ENCODE measurements at regions not wholly inside any gene's neighbourhood (a gene's known extent, or its start where the extent isn't known, plus 50 kb on each side); places are given as distances from the start of the nearest gene placed in this dataset.
A peak's percentile ranks its signal among the peaks of the same experiment; 100 is the strongest.

DNA sequence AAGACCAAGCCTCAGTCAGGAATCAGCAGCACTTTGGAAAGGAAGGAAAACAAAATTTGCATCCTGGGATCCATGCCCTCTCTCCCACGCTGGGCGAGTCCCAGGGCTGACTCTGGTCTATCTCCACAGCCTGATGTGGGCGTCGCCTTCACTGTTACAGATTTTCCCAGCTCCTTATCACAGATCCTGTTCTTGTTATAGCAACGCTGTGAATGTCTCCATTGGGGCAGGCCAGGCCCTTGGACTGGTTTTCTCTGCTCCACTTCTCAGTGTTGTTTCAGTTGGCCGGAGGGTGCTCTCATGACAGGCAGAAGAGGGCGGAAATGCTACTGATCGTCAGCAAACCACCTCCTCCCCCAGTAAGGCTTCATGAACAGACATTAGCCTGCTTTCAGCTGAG is 127.9 kb upstream of the CDH11 start (continued):
- TF ChIP-seq, protein P1, sequence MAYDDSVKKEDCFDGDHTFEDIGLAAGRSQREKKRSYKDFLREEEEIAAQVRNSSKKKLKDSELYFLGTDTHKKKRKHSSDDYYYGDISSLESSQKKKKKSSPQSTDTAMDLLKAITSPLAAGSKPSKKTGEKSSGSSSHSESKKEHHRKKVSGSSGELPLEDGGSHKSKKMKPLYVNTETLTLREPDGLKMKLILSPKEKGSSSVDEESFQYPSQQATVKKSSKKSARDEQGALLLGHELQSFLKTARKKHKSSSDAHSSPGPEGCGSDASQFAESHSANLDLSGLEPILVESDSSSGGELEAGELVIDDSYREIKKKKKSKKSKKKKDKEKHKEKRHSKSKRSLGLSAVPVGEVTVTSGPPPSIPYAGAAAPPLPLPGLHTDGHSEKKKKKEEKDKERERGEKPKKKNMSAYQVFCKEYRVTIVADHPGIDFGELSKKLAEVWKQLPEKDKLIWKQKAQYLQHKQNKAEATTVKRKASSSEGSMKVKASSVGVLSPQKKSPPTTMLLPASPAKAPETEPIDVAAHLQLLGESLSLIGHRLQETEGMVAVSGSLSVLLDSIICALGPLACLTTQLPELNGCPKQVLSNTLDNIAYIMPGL (CRISPR knock-in tag; IDR thresholded peaks at IDR 0.05), result no peak
- TF ChIP-seq, protein P2, sequence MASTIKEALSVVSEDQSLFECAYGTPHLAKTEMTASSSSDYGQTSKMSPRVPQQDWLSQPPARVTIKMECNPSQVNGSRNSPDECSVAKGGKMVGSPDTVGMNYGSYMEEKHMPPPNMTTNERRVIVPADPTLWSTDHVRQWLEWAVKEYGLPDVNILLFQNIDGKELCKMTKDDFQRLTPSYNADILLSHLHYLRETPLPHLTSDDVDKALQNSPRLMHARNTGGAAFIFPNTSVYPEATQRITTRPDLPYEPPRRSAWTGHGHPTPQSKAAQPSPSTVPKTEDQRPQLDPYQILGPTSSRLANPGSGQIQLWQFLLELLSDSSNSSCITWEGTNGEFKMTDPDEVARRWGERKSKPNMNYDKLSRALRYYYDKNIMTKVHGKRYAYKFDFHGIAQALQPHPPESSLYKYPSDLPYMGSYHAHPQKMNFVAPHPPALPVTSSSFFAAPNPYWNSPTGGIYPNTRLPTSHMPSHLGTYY (CRISPR knock-in tag; IDR thresholded peaks at IDR 0.05), result no peak
- TF ChIP-seq ZNF416 (CRISPR knock-in tag; IDR thresholded peaks at IDR 0.05) (no peak), ZNF138 (CRISPR knock-in tag; conservative IDR thresholded peaks at IDR 0.05) (no peak)

DNA sequence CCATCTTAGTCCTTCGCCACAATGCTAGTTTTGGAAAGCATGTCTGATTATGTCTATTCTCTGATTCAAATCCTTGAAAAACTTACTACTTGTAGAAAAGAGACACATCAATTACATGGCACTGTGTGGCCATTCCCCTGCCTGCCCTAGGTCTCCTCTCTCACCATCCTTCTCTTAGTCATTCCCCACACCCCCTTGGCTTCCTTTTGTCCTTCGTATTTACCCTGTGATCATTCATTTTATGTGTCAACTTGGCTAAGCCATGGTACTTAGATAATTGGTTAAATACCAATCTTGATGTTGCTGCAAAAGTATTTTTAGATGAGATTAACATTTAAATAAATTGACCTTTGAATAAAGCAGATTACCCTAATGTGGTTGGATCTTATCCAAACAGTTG is 122.9 kb upstream of the CDH11 start:
- Mint-ChIP-seq H3K36me3 (peaks cover 7% of the 10 kb centered on the region), H3K4me1 (peaks cover 39% of the 10 kb centered on the region), H3K27ac (no peak overlapping the region), H3K9me3 (peaks cover 12% of the 10 kb centered on the region), H3K27me3 (ENCODE audit: low read depth) (peaks cover 4% of the 10 kb centered on the region; the same call in 1 of the 2 replicates), H3K4me3 (no peak overlapping the region)
- no peak for TF ChIP-seq PRRX2 (CRISPR knock-in tag; IDR thresholded peaks at IDR 0.05)
- no peak for TF ChIP-seq NFATC4 (CRISPR knock-in tag; IDR thresholded peaks at IDR 0.05)
- TF ChIP-seq, protein P3, sequence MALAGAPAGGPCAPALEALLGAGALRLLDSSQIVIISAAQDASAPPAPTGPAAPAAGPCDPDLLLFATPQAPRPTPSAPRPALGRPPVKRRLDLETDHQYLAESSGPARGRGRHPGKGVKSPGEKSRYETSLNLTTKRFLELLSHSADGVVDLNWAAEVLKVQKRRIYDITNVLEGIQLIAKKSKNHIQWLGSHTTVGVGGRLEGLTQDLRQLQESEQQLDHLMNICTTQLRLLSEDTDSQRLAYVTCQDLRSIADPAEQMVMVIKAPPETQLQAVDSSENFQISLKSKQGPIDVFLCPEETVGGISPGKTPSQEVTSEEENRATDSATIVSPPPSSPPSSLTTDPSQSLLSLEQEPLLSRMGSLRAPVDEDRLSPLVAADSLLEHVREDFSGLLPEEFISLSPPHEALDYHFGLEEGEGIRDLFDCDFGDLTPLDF (CRISPR knock-in tag; IDR thresholded peaks at IDR 0.05), result no peak
- TF ChIP-seq, protein P4, sequence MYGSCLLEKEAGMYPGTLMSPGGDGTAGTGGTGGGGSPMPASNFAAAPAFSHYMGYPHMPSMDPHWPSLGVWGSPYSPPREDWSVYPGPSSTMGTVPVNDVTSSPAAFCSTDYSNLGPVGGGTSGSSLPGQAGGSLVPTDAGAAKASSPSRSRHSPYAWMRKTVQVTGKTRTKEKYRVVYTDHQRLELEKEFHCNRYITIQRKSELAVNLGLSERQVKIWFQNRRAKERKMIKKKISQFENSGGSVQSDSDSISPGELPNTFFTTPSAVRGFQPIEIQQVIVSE (CRISPR knock-in tag; IDR thresholded peaks at IDR 0.05; ENCODE audit: borderline replicate concordance), result no peak
- TF ChIP-seq MYBL2 (CRISPR knock-in tag; IDR thresholded peaks at IDR 0.05), result no peak
- TF ChIP-seq, protein P5, sequence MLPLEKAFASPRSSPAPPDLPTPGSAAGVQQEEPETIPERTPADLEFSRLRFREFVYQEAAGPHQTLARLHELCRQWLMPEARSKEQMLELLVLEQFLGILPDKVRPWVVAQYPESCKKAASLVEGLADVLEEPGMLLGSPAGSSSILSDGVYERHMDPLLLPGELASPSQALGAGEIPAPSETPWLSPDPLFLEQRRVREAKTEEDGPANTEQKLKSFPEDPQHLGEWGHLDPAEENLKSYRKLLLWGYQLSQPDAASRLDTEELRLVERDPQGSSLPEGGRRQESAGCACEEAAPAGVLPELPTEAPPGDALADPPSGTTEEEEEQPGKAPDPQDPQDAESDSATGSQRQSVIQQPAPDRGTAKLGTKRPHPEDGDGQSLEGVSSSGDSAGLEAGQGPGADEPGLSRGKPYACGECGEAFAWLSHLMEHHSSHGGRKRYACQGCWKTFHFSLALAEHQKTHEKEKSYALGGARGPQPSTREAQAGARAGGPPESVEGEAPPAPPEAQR (CRISPR knock-in tag; IDR thresholded peaks at IDR 0.05), result no peak
- TF ChIP-seq, protein P6, sequence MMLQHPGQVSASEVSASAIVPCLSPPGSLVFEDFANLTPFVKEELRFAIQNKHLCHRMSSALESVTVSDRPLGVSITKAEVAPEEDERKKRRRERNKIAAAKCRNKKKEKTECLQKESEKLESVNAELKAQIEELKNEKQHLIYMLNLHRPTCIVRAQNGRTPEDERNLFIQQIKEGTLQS (CRISPR knock-in tag; conservative IDR thresholded peaks at IDR 0.05), result no peak
- no peak for TF ChIP-seq SMAD4 (CRISPR knock-in tag; IDR thresholded peaks at IDR 0.05)
- ChIA-PET POLR2A (no interaction called here), CTCF (no interaction called here)
- peak; percentile 36; the same call in 1 of the 2 replicates for ATAC-seq
- no peak for DNase-seq (ENCODE audit: low spot score)

DNA sequence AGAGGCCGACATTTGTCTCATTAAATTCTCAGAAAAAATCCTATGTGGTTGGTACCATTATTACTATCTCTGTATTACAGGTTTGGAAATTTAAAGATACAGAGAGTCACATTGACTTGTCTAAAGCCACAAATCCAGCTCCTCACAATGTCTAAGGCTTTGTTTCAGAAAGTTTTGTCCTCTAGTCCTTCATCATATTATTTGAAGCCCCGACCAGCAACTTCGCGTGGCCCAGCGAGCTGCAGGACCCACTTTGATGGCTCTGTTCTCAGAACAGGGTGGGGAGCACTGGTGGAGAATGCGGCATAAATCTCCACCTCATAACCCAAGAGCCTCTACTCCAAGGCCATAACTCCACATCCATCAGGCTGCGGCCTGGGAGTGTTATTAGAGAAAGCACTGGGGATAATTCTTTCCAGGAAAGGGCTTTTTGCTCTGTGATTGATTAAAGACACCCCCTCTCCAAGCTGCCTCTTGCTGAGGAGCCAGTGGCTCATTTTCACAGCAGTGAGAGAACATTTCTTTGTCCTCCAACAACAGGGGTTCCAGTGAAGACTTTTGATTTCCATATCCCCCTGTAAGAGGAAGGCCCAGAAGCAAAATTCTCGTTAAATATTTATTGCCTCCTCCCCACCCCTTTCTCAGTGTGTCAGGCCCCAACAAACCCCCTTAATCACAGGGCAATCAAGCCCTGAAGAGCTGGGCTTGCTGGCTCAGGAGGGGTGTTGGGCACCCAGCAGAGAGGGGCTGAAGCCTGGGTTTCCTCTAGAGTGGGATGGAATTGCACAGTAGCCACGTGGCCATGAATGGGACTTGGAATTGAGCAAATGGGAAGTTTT is 113.7 kb upstream of the CDH11 start:
- peak overlapping the region; percentile 97 for H3K4me3 Mint-ChIP-seq
- H3K4me1 Mint-ChIP-seq, result peaks cover 37% of the 10 kb centered on the region
- peak overlapping the region; percentile 99 for H3K27ac Mint-ChIP-seq
- H3K27me3 Mint-ChIP-seq (ENCODE audit: low read depth), result peaks cover 2% of the 10 kb centered on the region
- ChIA-PET POLR2A (interaction anchor here (1.1 kb wide), 1 partner anchor 113 kb away, joined by 3 read pairs; the partner anchor contains the start of gene CDH11), CTCF (no interaction called here)
- H3K9me3 Mint-ChIP-seq, result no peaks in the 10 kb centered on the region
- ATAC-seq, result peak; percentile 88
- H3K36me3 Mint-ChIP-seq, result peaks cover 48% of the 10 kb centered on the region
- DNase-seq (ENCODE audit: low spot score), result peak; percentile 32
- TF ChIP-seq, protein P7, sequence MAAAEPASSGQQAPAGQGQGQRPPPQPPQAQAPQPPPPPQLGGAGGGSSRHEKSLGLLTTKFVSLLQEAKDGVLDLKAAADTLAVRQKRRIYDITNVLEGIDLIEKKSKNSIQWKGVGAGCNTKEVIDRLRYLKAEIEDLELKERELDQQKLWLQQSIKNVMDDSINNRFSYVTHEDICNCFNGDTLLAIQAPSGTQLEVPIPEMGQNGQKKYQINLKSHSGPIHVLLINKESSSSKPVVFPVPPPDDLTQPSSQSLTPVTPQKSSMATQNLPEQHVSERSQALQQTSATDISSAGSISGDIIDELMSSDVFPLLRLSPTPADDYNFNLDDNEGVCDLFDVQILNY (CRISPR knock-in tag; IDR thresholded peaks at IDR 0.05), result no peak
- TF ChIP-seq, protein P8, sequence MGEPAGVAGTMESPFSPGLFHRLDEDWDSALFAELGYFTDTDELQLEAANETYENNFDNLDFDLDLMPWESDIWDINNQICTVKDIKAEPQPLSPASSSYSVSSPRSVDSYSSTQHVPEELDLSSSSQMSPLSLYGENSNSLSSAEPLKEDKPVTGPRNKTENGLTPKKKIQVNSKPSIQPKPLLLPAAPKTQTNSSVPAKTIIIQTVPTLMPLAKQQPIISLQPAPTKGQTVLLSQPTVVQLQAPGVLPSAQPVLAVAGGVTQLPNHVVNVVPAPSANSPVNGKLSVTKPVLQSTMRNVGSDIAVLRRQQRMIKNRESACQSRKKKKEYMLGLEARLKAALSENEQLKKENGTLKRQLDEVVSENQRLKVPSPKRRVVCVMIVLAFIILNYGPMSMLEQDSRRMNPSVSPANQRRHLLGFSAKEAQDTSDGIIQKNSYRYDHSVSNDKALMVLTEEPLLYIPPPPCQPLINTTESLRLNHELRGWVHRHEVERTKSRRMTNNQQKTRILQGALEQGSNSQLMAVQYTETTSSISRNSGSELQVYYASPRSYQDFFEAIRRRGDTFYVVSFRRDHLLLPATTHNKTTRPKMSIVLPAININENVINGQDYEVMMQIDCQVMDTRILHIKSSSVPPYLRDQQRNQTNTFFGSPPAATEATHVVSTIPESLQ (CRISPR knock-in tag; IDR thresholded peaks at IDR 0.05), result no peak
- TF ChIP-seq ZNF416 (CRISPR knock-in tag; IDR thresholded peaks at IDR 0.05), result no peak
- TF ChIP-seq, protein P9, sequence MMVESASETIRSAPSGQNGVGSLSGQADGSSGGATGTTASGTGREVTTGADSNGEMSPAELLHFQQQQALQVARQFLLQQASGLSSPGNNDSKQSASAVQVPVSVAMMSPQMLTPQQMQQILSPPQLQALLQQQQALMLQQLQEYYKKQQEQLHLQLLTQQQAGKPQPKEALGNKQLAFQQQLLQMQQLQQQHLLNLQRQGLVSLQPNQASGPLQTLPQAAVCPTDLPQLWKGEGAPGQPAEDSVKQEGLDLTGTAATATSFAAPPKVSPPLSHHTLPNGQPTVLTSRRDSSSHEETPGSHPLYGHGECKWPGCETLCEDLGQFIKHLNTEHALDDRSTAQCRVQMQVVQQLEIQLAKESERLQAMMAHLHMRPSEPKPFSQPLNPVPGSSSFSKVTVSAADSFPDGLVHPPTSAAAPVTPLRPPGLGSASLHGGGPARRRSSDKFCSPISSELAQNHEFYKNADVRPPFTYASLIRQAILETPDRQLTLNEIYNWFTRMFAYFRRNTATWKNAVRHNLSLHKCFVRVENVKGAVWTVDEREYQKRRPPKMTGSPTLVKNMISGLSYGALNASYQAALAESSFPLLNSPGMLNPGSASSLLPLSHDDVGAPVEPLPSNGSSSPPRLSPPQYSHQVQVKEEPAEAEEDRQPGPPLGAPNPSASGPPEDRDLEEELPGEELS (CRISPR knock-in tag; IDR thresholded peaks at IDR 0.05), result peak; percentile 68; the same call in 1 of the 2 replicates
- TF ChIP-seq PRRX2 (CRISPR knock-in tag; IDR thresholded peaks at IDR 0.05), result no peak
- TF ChIP-seq, protein P10, sequence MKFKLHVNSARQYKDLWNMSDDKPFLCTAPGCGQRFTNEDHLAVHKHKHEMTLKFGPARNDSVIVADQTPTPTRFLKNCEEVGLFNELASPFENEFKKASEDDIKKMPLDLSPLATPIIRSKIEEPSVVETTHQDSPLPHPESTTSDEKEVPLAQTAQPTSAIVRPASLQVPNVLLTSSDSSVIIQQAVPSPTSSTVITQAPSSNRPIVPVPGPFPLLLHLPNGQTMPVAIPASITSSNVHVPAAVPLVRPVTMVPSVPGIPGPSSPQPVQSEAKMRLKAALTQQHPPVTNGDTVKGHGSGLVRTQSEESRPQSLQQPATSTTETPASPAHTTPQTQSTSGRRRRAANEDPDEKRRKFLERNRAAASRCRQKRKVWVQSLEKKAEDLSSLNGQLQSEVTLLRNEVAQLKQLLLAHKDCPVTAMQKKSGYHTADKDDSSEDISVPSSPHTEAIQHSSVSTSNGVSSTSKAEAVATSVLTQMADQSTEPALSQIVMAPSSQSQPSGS (CRISPR knock-in tag; IDR thresholded peaks at IDR 0.05; ENCODE audit: borderline replicate concordance, low read depth), result no peak
- no peak for TF ChIP-seq CREM (CRISPR knock-in tag; IDR thresholded peaks at IDR 0.05)

Measured in WTC11 (cell line).